ENCODE measurements at regions not wholly inside any gene's neighbourhood (a gene's known extent, or its start where the extent isn't known, plus 50 kb on each side); places are given as distances from the start of the nearest gene placed in this dataset.

DNA sequence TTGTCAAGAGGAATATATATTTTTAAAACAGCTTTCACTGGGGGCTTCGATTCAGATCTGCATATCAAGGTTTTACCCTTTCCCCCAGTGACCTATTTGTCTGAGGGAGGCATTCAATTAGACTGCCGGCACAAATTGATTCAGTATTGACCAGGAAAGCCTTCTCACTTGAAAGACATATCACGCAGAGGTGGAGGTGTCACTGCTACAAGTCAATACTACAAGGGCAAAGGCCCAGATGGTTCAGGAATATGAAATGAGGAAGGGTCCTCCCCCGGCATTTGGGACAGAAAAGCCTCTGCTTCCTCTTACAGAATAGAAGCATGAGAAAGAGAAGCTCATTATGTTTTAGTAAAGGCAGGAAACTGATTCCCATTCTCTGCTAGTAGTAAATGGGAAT lies 383.6 kb downstream of the HNRNPD start:
- no peak for TF ChIP-seq EP300 (IDR thresholded peaks at IDR 0.05)
- TF ChIP-seq POLR2A (IDR thresholded peaks at IDR 0.05): no peak
- no peak for TF ChIP-seq POLR2AphosphoS5 (IDR thresholded peaks at IDR 0.05)
- TF ChIP-seq, protein P1, sequence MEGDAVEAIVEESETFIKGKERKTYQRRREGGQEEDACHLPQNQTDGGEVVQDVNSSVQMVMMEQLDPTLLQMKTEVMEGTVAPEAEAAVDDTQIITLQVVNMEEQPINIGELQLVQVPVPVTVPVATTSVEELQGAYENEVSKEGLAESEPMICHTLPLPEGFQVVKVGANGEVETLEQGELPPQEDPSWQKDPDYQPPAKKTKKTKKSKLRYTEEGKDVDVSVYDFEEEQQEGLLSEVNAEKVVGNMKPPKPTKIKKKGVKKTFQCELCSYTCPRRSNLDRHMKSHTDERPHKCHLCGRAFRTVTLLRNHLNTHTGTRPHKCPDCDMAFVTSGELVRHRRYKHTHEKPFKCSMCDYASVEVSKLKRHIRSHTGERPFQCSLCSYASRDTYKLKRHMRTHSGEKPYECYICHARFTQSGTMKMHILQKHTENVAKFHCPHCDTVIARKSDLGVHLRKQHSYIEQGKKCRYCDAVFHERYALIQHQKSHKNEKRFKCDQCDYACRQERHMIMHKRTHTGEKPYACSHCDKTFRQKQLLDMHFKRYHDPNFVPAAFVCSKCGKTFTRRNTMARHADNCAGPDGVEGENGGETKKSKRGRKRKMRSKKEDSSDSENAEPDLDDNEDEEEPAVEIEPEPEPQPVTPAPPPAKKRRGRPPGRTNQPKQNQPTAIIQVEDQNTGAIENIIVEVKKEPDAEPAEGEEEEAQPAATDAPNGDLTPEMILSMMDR (IDR thresholded peaks at IDR 0.05): no peak
- no peak overlapping the region for H3K4me3 ChIP-seq
- peaks cover 0 to 4% (median 0%) of the 10 kb centered on the region in 3 donors for H3K27me3 ChIP-seq
- H3K4me1 ChIP-seq: no peaks in the 10 kb centered on the region
- H3K9me3 ChIP-seq: no peaks in the 10 kb centered on the region
- WGBS, 5 donors: 23 to 39% (median 36%) methylated on average over 4 of the region's 4 CpGs
- no peak for DNase-seq
- H3K36me3 ChIP-seq: no peaks in the 10 kb centered on the region
- H3K27ac ChIP-seq: no peak overlapping the region
- intact Hi-C loops (cut with DNase I; ENCODE audit: low total_unique reads): no loop called here

DNA sequence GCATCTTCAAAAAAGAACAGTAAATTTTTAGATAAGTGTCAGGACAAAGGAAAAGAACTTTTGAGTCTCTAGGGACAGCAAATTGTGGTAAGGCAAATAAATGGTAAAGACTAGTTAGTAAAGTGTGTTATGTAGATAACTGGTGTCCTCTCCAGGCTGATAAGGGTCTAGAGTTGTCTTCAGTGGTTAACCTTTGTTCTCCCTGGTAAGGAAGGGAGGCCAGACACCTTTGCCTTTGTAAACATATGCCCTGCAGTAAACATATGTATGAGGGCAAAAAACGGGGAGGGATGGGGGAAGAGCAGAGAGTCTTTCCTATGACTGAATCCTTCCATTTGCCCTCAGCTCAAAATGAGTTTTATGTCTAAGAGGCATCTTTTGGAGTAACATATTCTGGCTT lies 384.6 kb downstream of the HNRNPD start:
- peaks cover 0 to 4% (median 0%) of the 10 kb centered on the region in 3 donors for H3K27me3 ChIP-seq
- no peaks in the 10 kb centered on the region for H3K9me3 ChIP-seq
- TF ChIP-seq POLR2A (IDR thresholded peaks at IDR 0.05): no peak
- no peak overlapping the region for H3K4me3 ChIP-seq
- H3K4me1 ChIP-seq: no peaks in the 10 kb centered on the region
- H3K36me3 ChIP-seq: no peaks in the 10 kb centered on the region
- DNase-seq: no peak
- intact Hi-C loops (cut with DNase I; ENCODE audit: low total_unique reads): no loop called here
- WGBS, 5 donors: 15 to 40% (median 19%) methylated on average over 1 of the region's 1 CpG
- H3K27ac ChIP-seq: no peak overlapping the region

DNA sequence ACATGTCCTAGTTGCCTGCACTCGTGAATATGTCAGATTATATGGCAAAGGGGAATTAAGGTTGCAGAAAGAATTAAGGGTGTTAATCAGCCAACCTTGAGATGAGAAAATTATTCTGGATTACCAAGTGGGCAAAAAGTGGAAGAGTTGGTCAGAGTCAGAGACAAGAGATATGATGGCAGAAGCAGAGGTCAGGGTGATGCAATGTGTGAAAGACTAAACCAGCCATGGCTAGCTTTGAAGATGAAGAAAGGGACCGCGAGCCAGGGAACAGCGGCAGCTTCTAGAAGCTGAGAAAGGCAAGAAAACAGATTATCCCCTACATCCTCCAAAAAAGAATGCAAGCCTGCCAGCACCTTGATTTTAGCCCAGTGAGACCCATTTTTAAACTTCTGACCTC lies 385.6 kb downstream of the HNRNPD start:
- 92 to 97% (median 94%) methylated on average over 4 of the region's 4 CpGs for WGBS, 5 donors
- Histone ChIP-seq H3K27me3 (peaks cover 0 to 4% (median 0%) of the 10 kb centered on the region in 3 donors), H3K4me1 (no peaks in the 10 kb centered on the region), H3K9me3 (no peaks in the 10 kb centered on the region), H3K4me3 (no peak overlapping the region), H3K36me3 (no peaks in the 10 kb centered on the region), H3K27ac (no peak overlapping the region)
- DNase-seq: no peak
- intact Hi-C loops (cut with DNase I; ENCODE audit: low total_unique reads): no loop called here
- no peak for TF ChIP-seq POLR2A (IDR thresholded peaks at IDR 0.05)
- TF ChIP-seq EP300 (IDR thresholded peaks at IDR 0.05): no peak
- no peak for TF ChIP-seq POLR2AphosphoS5 (IDR thresholded peaks at IDR 0.05)
- TF ChIP-seq, protein P1 (IDR thresholded peaks at IDR 0.05): no peak

DNA sequence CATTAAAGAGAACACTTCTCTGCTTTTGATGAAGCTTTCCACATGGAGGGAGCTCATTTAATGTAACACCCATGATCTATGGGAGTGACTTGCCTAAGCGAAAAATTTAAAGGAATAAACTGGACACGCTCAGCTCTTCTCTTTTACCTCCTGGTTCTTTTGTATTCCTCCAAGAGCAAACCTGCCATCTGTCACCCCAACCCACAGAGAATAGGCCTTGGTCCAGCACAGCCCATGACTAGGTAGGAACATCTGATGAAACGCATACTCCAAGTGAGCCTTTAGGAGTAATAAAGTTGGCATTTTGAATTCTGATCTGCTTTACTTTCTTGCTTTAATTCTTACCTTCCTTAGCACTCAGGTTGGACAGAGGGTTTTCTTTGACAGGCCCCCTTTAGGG lies 389.0 kb downstream of the HNRNPD start:
- TF ChIP-seq EP300 (IDR thresholded peaks at IDR 0.05): no peak
- TF ChIP-seq POLR2AphosphoS5 (IDR thresholded peaks at IDR 0.05): no peak
- TF ChIP-seq, protein P1 (IDR thresholded peaks at IDR 0.05): no peak
- no peak for TF ChIP-seq POLR2A (IDR thresholded peaks at IDR 0.05)
- H3K36me3 ChIP-seq: no peaks in the 10 kb centered on the region
- H3K27ac ChIP-seq: no peak overlapping the region
- H3K4me1 ChIP-seq: no peaks in the 10 kb centered on the region
- H3K4me3 ChIP-seq: no peak overlapping the region
- peaks cover 0 to 4% (median 0%) of the 10 kb centered on the region in 3 donors for H3K27me3 ChIP-seq
- 72 to 86% (median 85%) methylated on average over 3 of the region's 3 CpGs for WGBS, 5 donors
- no peak for DNase-seq
- intact Hi-C loops (cut with DNase I; ENCODE audit: low total_unique reads): no loop called here
- H3K9me3 ChIP-seq: no peaks in the 10 kb centered on the region

DNA sequence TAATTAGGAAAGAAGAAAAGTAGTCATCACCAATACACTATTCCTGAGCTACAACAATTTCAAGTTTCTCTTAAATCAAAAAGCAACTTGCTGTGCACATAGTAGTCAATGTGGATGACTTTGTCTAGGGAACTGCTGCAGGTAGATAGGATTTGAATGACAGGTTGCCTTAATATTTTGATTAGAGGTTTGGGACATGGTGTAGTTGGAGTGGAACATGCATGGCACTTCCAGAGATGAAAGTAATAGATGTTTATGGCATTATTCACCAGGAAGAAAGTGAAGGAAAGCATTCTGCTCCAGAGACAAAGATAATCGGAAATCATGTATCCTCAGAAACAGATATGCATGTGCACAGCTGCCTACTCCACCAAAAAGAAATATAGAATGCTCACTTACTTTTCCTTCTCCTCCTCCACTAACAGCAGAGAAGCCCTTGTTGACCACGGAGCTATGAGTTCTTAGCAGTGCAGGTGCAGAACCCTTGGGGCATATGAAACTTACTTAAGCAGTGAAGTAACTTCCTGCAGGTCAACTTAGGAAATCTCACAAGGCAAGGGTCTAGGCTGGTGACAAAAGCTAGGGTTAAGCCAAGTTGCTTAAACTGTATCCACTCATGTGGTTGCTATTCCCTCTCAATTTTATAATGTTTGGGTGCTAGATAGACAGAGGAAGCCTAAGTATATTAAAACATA lies 390.8 kb downstream of the HNRNPD start:
- DNase-seq: no peak
- Histone ChIP-seq H3K27me3 (no peaks in the 10 kb centered on the region), H3K27ac (no peak overlapping the region), H3K9me3 (no peaks in the 10 kb centered on the region), H3K4me1 (no peaks in the 10 kb centered on the region), H3K4me3 (no peak overlapping the region), H3K36me3 (no peaks in the 10 kb centered on the region)
- TF ChIP-seq, protein P1 (IDR thresholded peaks at IDR 0.05): no peak
- TF ChIP-seq EP300 (IDR thresholded peaks at IDR 0.05): no peak
- TF ChIP-seq POLR2A (IDR thresholded peaks at IDR 0.05): no peak
- TF ChIP-seq POLR2AphosphoS5 (IDR thresholded peaks at IDR 0.05): no peak
- intact Hi-C loops (cut with DNase I; ENCODE audit: low total_unique reads): no loop called here
- 75 to 88% (median 83%) methylated on average over 2 of the region's 2 CpGs for WGBS, 5 donors
